Esophagus mucosa (tissue), 1 donor: ENCODE measurements at regions not wholly inside any gene's neighbourhood (a gene's known extent, or its start where the extent isn't known, plus 50 kb on each side); places are given as distances from the start of the nearest gene placed in this dataset.
"Not testable (repeated sequence)": the region's sequence is repeated elsewhere in the genome, so short reads cannot be mapped to it uniquely, and the experiment has no call there.

Experiments used
- ATAC-seq: fragments of 200-7000 bp; cut with Tn5 transposase; one replicate; pipeline ENCODE4 v1.9.1; 2020
- donor health status: DM: yes; HTN: yes; CAD: no.

DNA sequence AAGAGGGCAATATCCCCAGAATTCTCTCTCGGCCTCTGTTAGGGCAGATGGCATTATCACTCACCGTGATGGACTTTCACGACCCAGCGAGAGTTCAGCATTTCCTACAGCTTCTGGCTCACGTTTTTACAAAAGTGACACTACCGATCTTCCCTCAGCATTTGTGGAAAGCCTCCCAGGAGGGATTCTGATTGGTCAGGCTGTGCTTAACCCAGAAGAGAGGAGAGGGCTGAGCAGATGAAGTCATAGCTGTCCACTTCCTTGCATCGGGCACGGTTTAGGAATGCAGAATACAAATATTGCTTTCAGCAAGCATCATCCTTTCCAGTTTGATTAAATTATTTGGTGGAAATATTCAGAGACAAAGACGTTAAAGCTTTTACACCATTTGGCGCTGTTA, 277.4 kb upstream of the MSX2 start:
- no peak for ATAC-seq

DNA sequence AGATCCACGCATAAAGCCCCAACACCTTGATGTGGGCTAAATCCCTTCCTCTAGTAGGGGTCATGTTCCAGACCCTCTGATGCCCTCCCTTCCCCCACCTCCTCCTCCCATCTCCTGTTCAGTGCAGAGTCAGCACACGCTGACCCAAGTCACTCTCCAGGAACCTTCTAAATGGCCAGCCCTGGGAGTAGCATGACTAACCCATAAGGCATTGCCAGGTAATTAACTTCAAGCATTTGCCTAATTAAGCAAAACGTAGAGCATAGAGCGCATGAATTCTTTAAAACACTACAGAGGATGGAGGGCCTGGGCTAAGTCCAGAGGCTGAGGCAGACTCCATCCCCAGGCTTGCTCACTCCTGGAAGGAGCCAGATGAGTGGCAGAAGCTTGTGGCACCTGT, 276.3 kb upstream of the MSX2 start:
- ATAC-seq: no peak

DNA sequence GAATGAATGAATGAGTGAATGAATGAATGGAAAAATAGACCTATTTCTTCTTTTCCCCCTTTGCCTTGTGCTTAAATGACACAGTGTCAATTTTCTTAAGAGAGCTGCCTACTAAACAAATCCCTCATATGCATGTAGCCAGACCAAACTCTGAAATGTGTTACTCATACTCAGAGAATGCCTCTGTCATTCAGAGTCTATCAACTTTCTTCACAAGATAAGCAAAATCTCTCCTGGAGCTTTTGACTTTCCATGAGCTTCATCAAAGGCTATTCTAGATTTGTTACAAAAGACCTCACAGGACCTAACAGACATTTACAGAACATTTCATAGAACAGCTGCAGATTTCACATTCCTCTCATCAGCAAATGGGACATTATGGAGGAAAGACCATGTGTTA, 275.7 kb upstream of the MSX2 start:
- no peak for ATAC-seq

DNA sequence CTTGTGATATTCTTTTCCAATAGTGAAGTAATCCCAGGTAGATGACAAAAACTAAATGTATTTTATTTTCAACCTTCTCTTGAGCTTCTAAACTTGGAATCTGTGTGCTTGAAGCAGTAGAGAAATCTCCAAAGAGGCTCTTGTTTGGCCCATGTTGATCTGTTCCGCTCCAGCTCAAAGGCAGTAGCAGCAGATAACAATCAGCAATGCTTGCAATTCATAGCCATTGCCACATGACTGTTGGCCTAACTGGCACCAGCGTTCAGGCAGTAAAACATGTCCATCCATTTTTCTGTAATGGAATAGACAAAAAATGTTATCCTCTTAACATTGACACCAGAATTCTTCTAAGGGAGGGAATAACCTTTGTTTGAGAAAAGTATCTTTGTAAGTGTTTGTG, 270.7 kb upstream of the MSX2 start:
- no peak for ATAC-seq

DNA sequence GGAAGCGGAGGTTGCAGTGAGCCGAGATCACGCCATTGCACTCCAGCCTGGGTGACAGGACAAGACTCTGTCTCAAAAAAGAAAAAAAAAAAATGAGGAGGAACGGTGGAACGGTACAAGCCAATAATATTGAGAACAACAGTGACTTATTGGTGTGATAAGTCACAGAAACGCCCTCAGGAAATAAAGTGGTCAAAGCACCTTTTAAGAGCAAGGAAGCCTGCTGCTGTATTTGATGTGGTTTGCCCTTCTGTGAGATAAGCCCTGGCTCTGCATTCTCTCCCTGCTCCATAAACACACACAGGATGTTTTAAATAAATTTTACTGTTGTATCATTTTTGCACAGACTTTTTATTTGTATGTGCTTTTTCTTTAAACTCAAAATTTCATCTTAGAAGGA, 269.9 kb upstream of the MSX2 start:
- no peak for ATAC-seq

DNA sequence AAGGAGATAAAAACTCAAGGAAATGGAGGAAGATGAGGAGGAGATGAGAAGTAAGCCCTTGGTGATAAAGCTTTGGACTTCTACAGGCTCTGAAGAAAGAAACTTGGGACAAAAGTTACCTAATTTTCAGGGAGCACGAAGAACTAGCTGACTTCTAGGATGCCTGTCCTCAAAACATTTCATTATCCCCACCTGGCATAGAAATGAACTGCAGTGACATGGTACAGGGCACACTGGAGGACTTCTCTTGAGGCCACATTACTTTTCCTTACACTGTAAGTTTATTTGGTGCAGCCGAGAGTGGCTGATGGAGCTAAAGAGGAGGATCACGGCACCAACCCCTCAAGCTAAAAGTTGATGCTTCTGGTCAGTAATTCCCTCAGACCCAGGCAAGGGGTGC, 269.5 kb upstream of the MSX2 start:
- ATAC-seq: no peak

DNA sequence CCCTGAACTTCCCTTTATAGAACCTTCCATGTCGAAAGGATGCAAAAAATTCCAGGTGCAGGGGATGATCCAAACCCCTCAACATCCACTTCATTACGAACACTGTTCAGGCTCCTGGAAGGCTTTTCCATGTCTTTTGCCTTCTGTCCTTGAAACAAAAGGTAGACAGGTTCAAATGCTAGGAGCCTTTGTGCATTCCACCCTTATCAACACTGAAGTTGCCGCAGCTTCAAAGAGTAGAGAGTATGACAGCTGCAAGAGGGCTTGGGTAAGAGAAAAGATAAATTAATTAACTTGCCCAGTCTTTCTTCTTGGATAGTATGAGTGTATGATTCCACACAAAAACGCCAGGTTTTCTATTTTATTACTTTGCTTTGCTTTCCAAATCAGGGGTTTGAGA, 269.1 kb upstream of the MSX2 start:
- ATAC-seq: no peak

DNA sequence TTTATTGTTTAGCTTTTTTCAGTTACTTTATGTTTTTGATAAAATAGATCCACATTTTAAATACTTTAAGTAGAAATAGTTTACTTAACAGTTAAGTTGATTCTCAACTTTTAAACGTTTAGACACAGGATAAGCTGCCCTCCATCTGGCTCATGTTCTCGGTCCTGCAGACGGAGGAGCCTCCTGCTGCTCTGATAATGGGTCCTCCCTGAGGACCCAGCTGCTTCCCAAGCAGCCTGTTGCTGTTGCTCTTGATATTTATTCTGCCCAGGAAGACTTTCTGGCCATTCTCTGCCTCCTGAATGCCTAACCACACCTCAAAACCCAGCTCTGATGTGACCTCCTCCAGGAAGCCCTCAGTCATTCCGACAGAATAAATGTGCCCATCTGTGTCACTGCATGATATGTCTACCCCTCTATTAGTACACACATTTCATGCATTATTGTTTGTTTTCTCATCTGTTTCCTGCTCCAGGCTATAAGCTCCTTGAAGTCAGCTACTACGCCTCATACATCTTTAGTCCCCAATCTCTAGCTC, 267.2 kb upstream of the MSX2 start:
- ATAC-seq: no peak

DNA sequence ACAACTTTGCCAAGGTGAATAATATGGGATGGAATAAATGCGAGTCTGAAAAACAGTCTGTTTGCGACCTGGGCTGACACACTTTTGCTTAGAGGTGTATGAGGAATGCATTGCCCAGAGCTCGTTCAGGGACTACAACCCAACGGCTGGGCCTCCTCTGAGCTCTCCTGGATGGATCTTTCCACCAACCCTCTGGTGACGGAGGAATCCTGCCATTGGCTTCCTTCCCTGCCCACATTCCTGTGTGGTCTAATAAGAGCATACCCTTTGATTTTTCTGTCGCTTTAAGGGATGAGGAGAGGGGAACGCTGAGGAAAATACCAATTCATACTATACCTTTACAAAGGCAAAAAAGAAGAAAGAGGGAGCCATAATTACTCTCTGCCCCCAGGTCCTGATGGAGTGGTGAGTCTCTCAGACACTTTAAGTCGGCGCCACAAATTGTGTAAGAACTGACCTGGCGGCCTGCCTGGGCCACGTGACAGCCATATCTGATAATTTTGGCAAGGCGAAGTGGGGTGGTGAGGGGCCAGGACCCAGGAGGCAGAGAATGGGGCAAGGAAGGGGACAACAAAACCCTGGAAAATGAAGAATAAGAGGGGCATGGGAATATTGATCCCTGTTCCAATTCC, 265.2 kb upstream of the MSX2 start:
- ATAC-seq: no peak

DNA sequence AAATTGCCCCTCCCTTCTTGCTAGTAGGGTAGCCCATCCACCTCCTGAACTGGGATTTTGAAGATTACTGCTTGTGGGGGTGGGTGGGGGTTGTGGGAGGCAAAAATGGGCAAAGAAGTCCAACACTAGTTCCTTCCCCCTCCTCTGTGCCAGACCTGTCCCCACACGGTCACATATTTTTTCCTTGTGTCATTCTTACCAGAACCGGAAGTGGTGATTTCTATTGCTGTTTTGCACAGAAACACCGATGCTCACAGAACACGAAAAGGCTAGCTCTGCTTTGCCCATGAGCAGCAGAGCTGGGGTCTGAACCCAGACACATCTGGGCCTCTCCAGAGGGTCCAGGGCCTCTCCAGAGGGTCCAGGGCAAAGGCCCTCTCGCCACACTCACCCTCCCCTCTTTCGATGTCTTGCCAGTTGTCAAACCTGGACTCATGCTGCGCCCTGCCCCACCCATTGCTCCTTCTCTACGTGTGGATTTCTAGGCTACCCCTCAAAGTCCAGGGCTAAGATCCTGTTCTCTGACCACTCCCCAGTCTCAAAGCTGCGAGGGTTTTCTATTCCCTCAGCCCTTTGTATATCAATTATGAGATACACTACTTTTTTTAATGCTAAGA, 264.4 kb upstream of the MSX2 start:
- ATAC-seq: no peak

DNA sequence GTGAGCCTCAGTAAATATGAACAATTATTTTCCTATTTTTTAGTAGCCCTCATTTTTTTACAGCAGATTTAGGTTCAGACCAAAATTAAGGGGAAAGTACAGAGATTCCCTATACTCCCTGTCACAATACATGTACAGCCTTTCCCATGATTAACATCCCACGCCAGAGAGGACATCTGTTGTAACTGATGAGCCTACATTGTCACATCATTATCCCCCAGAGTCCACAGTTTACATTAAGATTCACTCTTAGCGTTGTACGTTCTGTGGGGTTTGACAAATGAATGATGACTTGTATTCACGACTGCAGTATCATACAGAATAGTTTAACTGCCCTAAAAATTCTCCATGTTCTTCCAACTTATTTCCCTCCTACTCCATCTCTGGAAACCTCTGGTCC, 262.3 kb upstream of the MSX2 start:
- ATAC-seq: no peak

DNA sequence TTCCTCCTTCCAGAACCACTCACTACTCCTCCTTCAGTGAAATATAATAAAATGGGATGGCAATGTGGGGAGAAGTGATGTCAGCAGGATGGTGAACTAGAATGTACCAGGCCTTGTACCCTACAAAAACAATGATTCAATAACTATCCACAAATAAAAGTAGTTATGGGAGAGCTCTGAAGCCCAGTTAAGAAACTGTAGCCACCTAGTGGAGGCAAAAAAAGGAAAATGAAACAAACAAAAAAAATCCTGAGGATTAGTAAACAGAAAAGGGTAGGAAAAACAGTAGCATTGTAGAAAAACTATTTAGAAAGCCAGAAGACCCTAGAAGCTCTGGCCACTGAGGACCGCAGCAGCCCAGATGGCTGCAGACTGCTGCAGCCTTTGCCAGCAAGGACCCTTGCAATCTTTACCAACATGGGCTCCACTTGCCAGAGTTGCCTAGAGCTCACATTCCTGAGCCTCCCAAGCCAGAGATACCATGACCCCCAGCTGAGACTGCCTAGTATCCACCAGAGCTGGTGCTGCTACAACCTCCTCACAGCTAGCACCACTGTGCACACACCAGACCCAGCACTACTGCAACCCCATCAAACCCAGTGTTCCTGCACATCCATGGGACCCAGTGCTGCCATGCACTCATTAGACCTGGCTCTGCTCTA, 259.7 kb upstream of the MSX2 start:
- no peak for ATAC-seq

DNA sequence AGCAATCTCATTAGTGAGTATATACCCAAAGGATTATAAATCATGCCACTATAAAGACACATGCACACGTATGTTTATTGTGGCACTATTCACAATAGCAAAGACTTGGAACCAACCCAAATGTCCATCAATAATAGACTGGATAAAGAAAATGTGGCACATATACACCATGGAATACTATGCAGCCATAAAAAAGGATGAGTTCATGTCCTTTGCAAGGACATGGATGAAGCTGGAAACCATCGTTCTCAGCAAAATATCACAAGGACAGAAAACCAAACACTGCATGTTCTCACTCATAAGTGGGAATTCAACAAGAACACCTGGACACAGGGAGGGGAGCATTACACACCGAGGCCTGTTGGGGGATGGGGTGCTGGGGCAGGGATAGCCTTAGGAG, 252.9 kb upstream of the MSX2 start:
- ATAC-seq: not testable (repeated sequence)

DNA sequence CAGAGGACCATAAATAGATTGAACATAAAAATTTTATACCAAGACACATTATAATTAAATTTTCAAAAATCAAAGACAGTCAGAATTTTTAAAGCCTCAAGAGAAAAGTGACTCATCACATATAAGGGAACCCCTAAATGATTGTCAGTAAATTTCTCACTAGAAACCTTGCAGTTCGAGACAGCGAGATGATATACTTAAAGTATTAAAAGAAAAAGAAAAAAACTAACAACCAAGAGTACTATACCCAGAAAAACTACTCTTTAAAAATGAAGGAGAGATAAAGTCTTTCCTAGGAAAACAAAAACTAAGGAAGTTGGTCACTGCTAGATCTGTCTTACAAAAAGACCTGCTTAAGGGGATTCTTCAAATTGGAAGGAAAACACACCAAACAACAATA, 251.4 kb upstream of the MSX2 start:
- no peak for ATAC-seq

DNA sequence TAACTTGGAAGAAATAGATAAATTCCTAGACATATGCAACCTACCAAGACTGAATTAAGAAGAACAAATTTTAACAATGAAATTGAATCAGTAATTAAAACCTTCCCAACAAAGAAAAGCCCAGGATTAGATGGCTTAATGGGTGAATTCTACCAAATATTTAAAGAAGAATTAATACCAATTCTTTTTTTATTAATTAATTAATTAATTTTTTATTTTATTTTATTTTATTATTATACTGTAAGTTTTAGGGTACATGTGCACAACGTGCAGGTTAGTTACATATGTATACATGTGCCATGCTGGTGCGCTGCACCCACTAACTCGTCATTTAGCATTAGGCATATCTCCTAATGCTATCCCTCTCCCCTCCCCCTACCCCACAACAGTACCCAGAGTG, 248.4 kb upstream of the MSX2 start:
- ATAC-seq: not testable (repeated sequence)

DNA sequence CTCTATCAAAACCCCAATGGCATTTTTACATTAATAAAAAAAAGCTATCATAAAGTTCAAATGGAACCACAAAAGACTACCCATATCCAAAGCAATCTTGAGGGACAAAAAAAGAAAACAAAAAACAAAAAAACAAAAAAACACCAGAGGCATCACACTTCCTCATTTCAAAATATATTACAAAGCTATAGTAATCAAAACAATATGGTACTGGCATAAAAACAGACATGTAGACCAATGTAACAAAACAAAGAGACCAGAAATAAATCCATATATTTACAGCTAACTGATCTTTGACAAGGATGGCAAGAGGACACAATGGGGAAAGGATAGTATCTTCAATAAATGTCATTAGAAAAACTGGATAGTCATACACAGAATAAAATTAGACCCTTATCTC, 245.1 kb upstream of the MSX2 start:
- no peak for ATAC-seq

DNA sequence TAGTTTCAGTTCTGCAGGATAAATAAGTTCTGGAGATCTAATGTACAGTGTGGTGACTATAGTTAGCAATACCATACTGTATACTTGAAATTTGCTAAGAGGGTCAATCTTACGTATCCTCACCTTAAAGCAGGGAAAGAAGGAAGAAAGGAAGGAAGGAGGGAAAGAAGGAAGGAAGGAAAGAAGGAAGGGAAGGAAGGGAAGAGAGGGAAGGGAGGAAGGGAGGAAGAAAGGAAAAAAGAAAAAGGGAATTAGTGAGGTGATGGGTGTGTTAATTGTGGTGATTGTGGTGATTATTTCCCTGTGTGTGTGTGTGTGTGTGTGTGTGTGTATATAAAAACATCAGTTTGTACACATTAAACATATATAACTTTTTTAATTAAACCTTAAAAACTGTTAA, 242.6 kb upstream of the MSX2 start:
- no peak for ATAC-seq

DNA sequence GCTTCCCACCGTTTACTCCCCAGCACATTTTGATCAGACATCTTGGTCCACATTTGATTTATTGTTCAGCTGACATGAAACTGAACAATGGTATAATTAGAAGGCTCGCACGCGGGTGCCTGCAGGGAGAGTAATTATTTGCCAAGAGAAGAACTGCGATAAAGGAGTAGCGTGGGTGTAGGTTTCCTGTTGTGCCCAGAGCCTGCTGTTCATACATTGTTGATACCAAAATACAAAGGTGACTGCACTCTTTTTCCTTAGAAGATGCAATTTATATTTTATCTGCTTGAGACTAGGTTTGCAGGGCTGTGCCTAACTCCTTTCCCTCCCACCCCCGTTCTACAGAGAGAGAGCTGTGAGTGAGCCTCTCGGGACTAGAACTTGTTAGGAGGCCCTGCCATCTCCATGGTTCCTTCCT, 241.8 kb upstream of the MSX2 start:
- no peak for ATAC-seq

DNA sequence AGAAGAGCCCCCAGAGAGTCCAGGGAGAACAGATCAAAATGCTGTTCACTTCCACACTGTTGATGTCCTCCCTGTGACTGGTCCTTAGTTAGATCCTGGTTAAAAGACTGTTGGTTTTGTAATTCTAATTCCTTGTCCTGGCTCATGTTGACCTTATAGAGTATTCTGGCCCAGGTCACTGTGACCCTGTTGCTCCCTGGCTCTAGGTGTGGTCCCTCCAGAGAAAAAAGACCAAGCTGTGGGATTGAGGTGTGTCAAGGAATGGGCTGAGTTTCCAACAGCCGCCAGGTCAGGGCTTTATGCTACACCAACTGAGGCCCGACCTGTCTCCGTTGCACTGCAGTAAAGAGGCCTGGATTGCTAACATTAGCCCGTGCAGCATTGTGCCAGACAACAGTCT, 241.0 kb upstream of the MSX2 start:
- ATAC-seq: no peak

DNA sequence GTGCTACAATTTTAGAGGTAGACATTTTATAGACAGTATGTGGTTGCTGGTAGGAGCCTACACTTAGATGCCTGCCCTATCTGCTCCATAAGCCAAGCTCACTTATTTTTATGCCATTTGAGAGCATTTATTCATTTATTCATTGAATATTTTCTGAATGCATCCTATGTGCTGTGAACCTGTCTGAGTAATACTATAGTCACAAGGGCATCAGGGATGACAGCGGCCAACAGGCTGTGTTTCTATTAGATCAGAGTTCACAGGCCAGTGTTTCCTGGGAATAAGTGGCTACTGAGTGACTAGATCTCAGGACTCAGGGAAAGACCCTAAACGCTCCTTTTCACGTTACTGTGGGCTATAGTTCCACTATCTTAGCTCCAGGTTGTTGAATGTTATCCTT, 235.2 kb upstream of the MSX2 start:
- ATAC-seq: no peak

DNA sequence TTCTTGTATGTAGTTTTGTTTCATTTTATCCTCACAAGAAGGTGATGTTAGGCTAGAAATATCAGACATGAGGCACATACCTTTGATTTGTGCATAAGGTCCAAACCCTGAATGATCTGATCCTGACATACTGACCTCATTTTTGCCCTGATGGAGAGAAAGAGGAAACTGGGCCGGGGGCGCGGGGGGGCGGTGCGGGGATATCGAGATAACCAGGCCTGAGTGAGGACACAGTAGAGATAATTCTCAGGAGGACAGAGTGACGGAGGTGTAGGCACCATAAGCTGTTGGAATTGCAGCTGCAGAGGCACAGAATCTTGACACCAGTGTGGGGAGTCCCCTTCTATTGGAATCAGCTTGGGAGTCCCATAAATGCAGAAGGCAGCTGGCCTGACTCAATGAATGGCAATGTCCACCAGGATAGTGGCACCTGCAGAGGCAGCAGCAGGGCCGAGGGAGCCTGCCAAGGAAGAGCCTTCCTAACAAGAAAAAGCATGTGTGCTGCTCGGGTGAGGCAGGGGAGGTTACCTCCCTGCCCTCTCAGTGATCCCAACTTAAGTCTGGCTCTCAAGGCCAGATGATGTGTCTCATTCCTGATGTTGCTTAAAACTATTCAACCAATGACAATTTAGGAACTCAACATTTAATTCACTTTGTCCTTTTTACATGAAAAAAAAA, 234.3 kb upstream of the MSX2 start:
- ATAC-seq: peak; percentile 70

DNA sequence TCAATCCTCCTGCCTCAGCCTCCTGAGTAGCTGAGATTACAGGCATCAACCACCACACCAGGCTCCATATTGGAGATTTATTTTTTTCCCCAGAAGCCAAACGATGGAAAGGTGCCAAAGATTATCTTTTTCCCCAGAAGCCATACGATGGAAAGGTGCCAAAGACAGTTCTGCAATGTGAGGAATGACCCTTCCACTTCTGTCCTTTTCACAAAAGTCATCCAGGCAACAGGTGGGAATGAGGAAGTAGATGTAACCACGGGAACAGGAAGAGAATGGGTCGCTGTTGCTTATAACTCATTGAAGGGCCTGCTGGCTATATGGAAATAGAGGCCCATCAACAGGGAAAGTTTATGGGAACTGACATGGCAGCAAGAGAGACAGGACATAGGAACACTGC, 233.7 kb upstream of the MSX2 start:
- no peak for ATAC-seq

DNA sequence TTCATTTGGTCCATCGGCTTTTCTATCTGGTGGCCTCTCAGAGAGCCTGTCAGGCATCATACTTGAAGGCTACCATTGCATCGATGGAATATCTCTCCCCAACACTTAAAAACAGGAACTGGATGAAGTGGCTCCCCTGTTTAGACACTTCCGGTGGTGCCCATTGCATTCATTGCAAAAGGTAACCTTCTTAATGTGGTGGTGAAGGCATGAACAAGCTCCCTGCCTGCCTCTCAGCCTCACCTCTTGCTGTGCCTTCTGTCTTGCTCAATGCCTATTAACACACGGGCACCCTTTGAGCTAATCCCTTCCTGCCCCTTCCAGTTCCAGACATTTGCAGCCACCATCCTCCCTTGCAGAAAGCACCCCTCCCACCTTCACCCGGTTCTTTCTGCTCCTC, 233.1 kb upstream of the MSX2 start:
- no peak for ATAC-seq
